ENCODE measurements at regions not wholly inside any gene's neighbourhood (a gene's known extent, or its start where the extent isn't known, plus 50 kb on each side); places are given as distances from the start of the nearest gene placed in this dataset.

GRCh38 chr6:18893540-18894269 is 506.6 kb downstream of the RNF144B start:
- TF ChIP-seq CTCF (IDR thresholded peaks at IDR 0.05; ENCODE audit: low read depth, low read length, poor library complexity, severe bottlenecking) (no peak), EZH2phosphoT487 (IDR thresholded peaks at IDR 0.05; ENCODE audit: borderline replicate concordance, low read length) (no peak)
